Esophagus squamous epithelium (tissue), 5 donors: ENCODE measurements at regions not wholly inside any gene's neighbourhood (a gene's known extent, or its start where the extent isn't known, plus 50 kb on each side); places are given as distances from the start of the nearest gene placed in this dataset.

Source experiments
- DNase-seq: peaks from one replicate; lab custom pipeline; 2025; lab: John Stamatoyannopoulos, UW
- H3K27ac ChIP-seq, 4 donors: fragments of 200-600 bp; sonication (generic); one replicate each; pipeline ENCODE4 v1.5.1; 2016 to 2019; ENCODE audit warnings: mild to moderate bottlenecking in 1 of 4
- H3K27me3 ChIP-seq, 4 donors: fragments of 200-600 bp; sonication (generic); 1 replicate in 3 of 4; 2 replicates in 1 of 4; pipeline versions ENCODE4 v1.5.1 to v1.6.0; 2017 to 2021; ENCODE audit warnings: antibody characterized with exemption in 1 of 4
- H3K36me3 ChIP-seq, 3 donors: fragments of 200-600 bp; sonication (generic); one replicate each; pipeline ENCODE4 v1.5.1; 2016 to 2019
- H3K4me1 ChIP-seq, 3 donors: fragments of 200-600 bp; sonication (generic); one replicate each; pipeline ENCODE4 v1.5.1; 2017 to 2019
- H3K4me3 ChIP-seq, 4 donors: fragments of 200-600 bp; sonication (generic); 1 replicate in 3 of 4; 2 replicates in 1 of 4; pipeline ENCODE4 v1.5.1; 2016 to 2019; ENCODE audit warnings: mild to moderate bottlenecking in 2 of 4, moderate library complexity in 1 of 4
- H3K9me3 ChIP-seq, 3 donors: fragments of 200-600 bp; sonication (generic); one replicate each; pipeline ENCODE4 v1.5.1; 2016 to 2019
- POLR2A ChIP-seq, 4 donors: fragments of 450-650 bp; IDR thresholded peaks; one replicate each; pipeline ENCODE4 v1.6.1; 2017; ENCODE audit warnings: antibody characterized with exemption in 4 of 4, mild to moderate bottlenecking in 4 of 4, moderate library complexity in 3 of 4
- WGBS, 2 donors: methylation state at CpG; one replicate each; pipeline ENCODE4 v1.1.5; 2018; 5-methylcytosine and 5-hydroxymethylcytosine counted together
- intact Hi-C: fragments of 100-400 bp; cut with DNase I; formaldehyde crosslinking; loops from one replicate; pipeline ENCODE4 v1.15.0; 2022
- TF ChIP-seq, protein P1 (sequence below), 6 experiments: fragments of 450-650 bp in 4 of 6; fragments of 200-600 bp in 2 of 6; sonication (generic) in 2 of 6; IDR thresholded peaks; one replicate each; pipeline ENCODE4 v1.5.1; 2016 to 2019; ENCODE audit warnings: antibody characterized with exemption in 6 of 6, mild to moderate bottlenecking in 4 of 6, moderate library complexity in 4 of 6
- donor health status: DM: yes; HTN: yes; CAD: no.

DNA sequence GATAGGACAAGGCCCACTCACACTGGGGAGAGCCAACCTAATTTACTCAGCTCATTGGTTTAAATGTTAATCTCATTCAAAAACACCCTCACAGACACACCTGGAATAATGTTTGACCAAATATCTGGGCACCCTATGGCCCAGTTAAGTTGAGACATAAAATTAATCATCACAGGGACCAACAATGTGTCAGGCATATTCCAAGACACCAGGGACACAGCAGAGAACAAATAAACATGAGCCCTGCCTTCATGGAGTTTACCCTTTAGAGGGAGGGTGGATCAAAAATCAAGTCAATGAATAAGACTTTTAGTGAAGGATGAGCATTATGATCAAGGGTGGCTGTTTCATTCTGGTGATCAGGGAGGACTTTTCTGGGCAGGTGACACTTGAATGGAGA, 98.7 kb upstream of the CHD6 start:
- no peak for DNase-seq
- intact Hi-C loops: no loop called here
- Histone ChIP-seq H3K27me3 (no peaks in the 10 kb centered on the region), H3K27ac (no peak overlapping the region), H3K9me3 (no peaks in the 10 kb centered on the region), H3K4me3 (no peak overlapping the region), H3K36me3 (no peaks in the 10 kb centered on the region), H3K4me1 (peaks cover 0 to 21% (median 0%) of the 10 kb centered on the region in 3 donors)
- TF ChIP-seq, protein P1, sequence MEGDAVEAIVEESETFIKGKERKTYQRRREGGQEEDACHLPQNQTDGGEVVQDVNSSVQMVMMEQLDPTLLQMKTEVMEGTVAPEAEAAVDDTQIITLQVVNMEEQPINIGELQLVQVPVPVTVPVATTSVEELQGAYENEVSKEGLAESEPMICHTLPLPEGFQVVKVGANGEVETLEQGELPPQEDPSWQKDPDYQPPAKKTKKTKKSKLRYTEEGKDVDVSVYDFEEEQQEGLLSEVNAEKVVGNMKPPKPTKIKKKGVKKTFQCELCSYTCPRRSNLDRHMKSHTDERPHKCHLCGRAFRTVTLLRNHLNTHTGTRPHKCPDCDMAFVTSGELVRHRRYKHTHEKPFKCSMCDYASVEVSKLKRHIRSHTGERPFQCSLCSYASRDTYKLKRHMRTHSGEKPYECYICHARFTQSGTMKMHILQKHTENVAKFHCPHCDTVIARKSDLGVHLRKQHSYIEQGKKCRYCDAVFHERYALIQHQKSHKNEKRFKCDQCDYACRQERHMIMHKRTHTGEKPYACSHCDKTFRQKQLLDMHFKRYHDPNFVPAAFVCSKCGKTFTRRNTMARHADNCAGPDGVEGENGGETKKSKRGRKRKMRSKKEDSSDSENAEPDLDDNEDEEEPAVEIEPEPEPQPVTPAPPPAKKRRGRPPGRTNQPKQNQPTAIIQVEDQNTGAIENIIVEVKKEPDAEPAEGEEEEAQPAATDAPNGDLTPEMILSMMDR (IDR thresholded peaks at IDR 0.05): no peak
- TF ChIP-seq POLR2A (IDR thresholded peaks at IDR 0.05): no peak

DNA sequence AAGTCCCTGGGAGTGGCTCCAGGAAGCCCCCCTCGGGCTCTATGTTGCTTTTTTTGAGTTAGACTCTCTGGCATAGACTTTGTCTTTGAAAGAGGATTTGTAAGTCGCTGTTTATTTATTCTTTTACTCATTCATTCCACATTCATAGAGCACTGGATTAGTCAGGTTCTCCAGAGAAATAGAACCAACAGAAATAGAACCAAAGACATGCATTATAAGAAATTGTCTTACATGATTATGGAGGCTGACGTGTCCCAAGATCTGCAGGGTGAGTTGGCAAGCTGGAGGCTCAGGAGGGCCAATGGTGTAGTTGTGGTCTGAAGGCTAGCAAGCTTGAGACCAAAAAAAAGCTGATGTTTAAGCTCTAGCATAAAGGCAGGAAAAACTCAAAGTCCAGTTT, 98.3 kb upstream of the CHD6 start:
- WGBS, 2 donors: 20 to 21% methylated on average over 3 of the region's 3 CpGs
- intact Hi-C loops: no loop called here
- H3K36me3 ChIP-seq: no peaks in the 10 kb centered on the region
- no peak overlapping the region for H3K4me3 ChIP-seq
- peaks cover 0 to 21% (median 0%) of the 10 kb centered on the region in 3 donors for H3K4me1 ChIP-seq
- DNase-seq: no peak
- H3K9me3 ChIP-seq: no peaks in the 10 kb centered on the region
- no peaks in the 10 kb centered on the region for H3K27me3 ChIP-seq
- TF ChIP-seq POLR2A (IDR thresholded peaks at IDR 0.05): no peak
- TF ChIP-seq, protein P1 (IDR thresholded peaks at IDR 0.05): no peak
- H3K27ac ChIP-seq: no peak overlapping the region

DNA sequence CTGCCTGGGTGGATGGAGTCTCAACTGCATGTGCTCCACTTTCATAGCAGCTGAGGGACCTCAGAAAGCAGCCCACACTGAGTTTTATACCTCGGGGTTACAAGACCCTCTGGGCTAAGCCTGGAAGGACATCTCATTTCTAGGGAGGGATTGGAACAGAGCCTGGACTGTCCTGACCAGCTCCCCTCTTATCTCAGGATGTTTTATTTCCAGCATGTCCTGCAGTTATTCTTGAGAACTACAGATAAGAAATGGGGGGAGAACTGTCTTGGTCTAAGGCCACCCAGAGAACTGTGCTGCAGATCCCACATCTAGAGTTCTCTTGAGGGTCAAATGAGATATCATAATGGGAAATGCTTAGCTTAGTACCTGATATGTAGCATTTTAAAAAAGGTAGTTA, 97.3 kb upstream of the CHD6 start:
- Histone ChIP-seq H3K4me1 (peaks cover 0 to 21% (median 0%) of the 10 kb centered on the region in 3 donors), H3K27me3 (no peaks in the 10 kb centered on the region), H3K27ac (no peak overlapping the region), H3K9me3 (no peaks in the 10 kb centered on the region), H3K4me3 (no peak overlapping the region), H3K36me3 (no peaks in the 10 kb centered on the region)
- intact Hi-C loops: no loop called here
- no peak for DNase-seq
- WGBS, 2 donors: 67% methylated on average over 1 of the region's 1 CpG; no CpG with 5 or more reads in 1 of the 2 donors
- TF ChIP-seq POLR2A (IDR thresholded peaks at IDR 0.05): no peak
- TF ChIP-seq, protein P1 (IDR thresholded peaks at IDR 0.05): no peak

DNA sequence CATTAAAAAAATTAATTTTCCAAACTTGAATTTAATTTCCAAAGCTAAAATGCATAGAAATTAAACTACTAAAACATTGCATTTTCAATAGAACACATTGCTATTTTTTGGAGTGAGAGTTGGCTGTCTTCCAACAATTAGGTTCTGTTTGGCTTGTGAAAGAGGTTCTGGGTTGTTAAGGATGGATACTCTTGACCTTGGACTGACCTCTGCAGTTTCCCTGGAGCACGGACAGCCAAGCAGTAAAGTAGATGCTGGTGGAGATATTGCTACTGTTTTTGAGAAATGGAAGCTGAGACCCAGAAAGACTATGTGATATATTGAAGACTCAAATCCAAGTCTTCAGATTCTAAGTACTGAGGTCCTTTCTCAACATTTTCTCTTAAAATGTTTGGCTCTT, 95.9 kb upstream of the CHD6 start:
- Histone ChIP-seq H3K27ac (no peak overlapping the region), H3K4me3 (no peak overlapping the region), H3K9me3 (no peaks in the 10 kb centered on the region), H3K27me3 (no peaks in the 10 kb centered on the region), H3K4me1 (peaks cover 0 to 21% (median 0%) of the 10 kb centered on the region in 3 donors), H3K36me3 (no peaks in the 10 kb centered on the region)
- no peak for TF ChIP-seq POLR2A (IDR thresholded peaks at IDR 0.05)
- TF ChIP-seq, protein P1 (IDR thresholded peaks at IDR 0.05): no peak
- DNase-seq: no peak
- intact Hi-C loops: no loop called here
- WGBS, 2 donors: 36% methylated on average over 1 of the region's 1 CpG

DNA sequence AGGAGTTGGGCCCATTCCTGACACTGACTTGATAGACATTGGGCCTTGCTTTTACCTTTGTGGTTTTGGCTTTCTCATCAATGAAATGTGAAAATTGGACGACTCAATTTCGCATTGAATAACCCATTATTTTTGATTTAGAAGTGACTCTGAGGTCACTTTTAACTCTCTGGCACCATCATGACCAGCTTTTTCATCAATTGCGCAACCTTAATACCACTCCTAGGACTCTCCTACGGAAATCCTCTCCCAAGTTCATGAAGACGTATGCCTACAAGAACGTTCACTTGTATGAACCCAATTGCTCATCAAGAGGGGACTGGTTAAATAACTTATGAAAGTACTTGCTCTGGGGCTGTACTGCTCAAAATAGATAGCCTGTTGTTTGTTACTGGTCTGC, 86.7 kb upstream of the CHD6 start:
- no peak for DNase-seq
- TF ChIP-seq, protein P1 (IDR thresholded peaks at IDR 0.05): no peak
- TF ChIP-seq POLR2A (IDR thresholded peaks at IDR 0.05): no peak
- H3K36me3 ChIP-seq: no peaks in the 10 kb centered on the region
- H3K4me3 ChIP-seq: no peak overlapping the region
- WGBS, 2 donors: 85 to 91% methylated on average over 6 of the region's 6 CpGs
- H3K9me3 ChIP-seq: no peaks in the 10 kb centered on the region
- peaks cover 0 to 3% (median 0%) of the 10 kb centered on the region in 4 donors for H3K27me3 ChIP-seq
- H3K27ac ChIP-seq: no peak overlapping the region
- intact Hi-C loops: no loop called here
- H3K4me1 ChIP-seq: no peaks in the 10 kb centered on the region
